Esophagus muscularis mucosa (tissue), 4 donors: ENCODE measurements at regions not wholly inside any gene's neighbourhood (a gene's known extent, or its start where the extent isn't known, plus 50 kb on each side); places are given as distances from the start of the nearest gene placed in this dataset.

ENCODE experiments used
- DNase-seq: peaks from one replicate; pipeline ENCODE4 v3.0.0-alpha.2; 2017; ENCODE audit errors: extremely low spot score
- H3K27ac ChIP-seq, 4 donors: fragments of 200-600 bp; sonication (generic); replicated peaks in 1 of 4; 1 replicate in 3 of 4; 2 replicates in 1 of 4; pipeline ENCODE4 v1.5.1; 2016 to 2019; ENCODE audit warnings: mild to moderate bottlenecking in 1 of 4
- H3K27me3 ChIP-seq, 4 donors: fragments of 200-600 bp; sonication (generic); one replicate each; pipeline versions ENCODE4 v1.5.1 to v1.6.0; 2016 to 2019
- H3K36me3 ChIP-seq, 4 donors: fragments of 200-600 bp; sonication (generic); one replicate each; pipeline ENCODE4 v1.5.1; 2016 to 2019
- H3K4me1 ChIP-seq, 4 donors: fragments of 200-600 bp; sonication (generic); one replicate each; pipeline ENCODE4 v1.5.1; 2016 to 2019
- H3K4me3 ChIP-seq, 4 donors: fragments of 200-600 bp; sonication (generic); 1 replicate in 2 of 4; 2 replicates in 2 of 4; pipeline ENCODE4 v1.5.1; 2016 to 2019; ENCODE audit warnings: mild to moderate bottlenecking in 4 of 4, moderate library complexity in 1 of 4
- H3K9me3 ChIP-seq, 4 donors: fragments of 200-600 bp; sonication (generic); 1 replicate in 3 of 4; 2 replicates in 1 of 4; pipeline ENCODE4 v1.5.1; 2016 to 2019
- CTCF ChIP-seq, 3 experiments: fragments of 200-600 bp in 2 of 3; fragments of 450-650 bp in 1 of 3; sonication (generic) in 2 of 3; IDR thresholded peaks; one replicate each; pipeline ENCODE4 v1.5.1; 2017 to 2019; ENCODE audit warnings: antibody characterized with exemption in 3 of 3, mild to moderate bottlenecking in 2 of 3, moderate library complexity in 1 of 3
- EP300 ChIP-seq: sonication (generic); formaldehyde crosslinking; IDR thresholded peaks from one replicate; pipeline ENCODE4 v1.6.1; 2017; ENCODE audit warnings: antibody characterized with exemption
- POLR2A ChIP-seq: fragments of 450-650 bp; IDR thresholded peaks from one replicate; pipeline ENCODE4 v1.6.1; 2017; ENCODE audit warnings: antibody characterized with exemption, moderate library complexity, mild to moderate bottlenecking, low read depth
- POLR2AphosphoS5 ChIP-seq, 2 donors: sonication (generic); formaldehyde crosslinking; IDR thresholded peaks; one replicate each; pipeline ENCODE4 v1.6.1; 2017; ENCODE audit warnings: antibody characterized with exemption in 2 of 2
- WGBS: methylation state at CpG from one replicate; pipeline ENCODE4 v1.1.5; 2018; 5-methylcytosine and 5-hydroxymethylcytosine counted together
- intact Hi-C: fragments of 100-400 bp; cut with DNase I; formaldehyde crosslinking; loops from one replicate; pipeline ENCODE4 v1.15.1; 2023

GRCh38 chr5:75965292-75965691 is 117.9 kb upstream of the SV2C start:
- intact Hi-C loops: no loop called here
- no peak for DNase-seq
- H3K4me3 ChIP-seq: no peak overlapping the region
- peaks cover 0 to 6% (median 3%) of the 10 kb centered on the region in 4 donors for H3K9me3 ChIP-seq
- H3K27ac ChIP-seq: no peak overlapping the region
- no peaks in the 10 kb centered on the region for H3K27me3 ChIP-seq
- H3K4me1 ChIP-seq: no peaks in the 10 kb centered on the region
- TF ChIP-seq POLR2AphosphoS5 (IDR thresholded peaks at IDR 0.05): no peak
- no peak for TF ChIP-seq CTCF (IDR thresholded peaks at IDR 0.05)
- TF ChIP-seq EP300: no peak
- no peak for TF ChIP-seq POLR2A
- WGBS: 53% methylated on average over 1 of the region's 1 CpG
- no peaks in the 10 kb centered on the region for H3K36me3 ChIP-seq

GRCh38 chr5:75964008-75964407 is 119.2 kb upstream of the SV2C start:
- H3K4me3 ChIP-seq: no peak overlapping the region
- no peak for DNase-seq
- no peaks in the 10 kb centered on the region for H3K27me3 ChIP-seq
- intact Hi-C loops: no loop called here
- no peaks in the 10 kb centered on the region for H3K4me1 ChIP-seq
- peaks cover 0 to 6% (median 1%) of the 10 kb centered on the region in 4 donors for H3K9me3 ChIP-seq
- H3K36me3 ChIP-seq: no peaks in the 10 kb centered on the region
- no peak for TF ChIP-seq EP300
- TF ChIP-seq CTCF (IDR thresholded peaks at IDR 0.05): no peak
- no peak for TF ChIP-seq POLR2AphosphoS5 (IDR thresholded peaks at IDR 0.05)
- TF ChIP-seq POLR2A: no peak
- no peak overlapping the region for H3K27ac ChIP-seq
- 70% methylated on average over 2 of the region's 2 CpGs for WGBS

- no peak overlapping the region for H3K27ac ChIP-seq
- intact Hi-C loops: no loop called here
- TF ChIP-seq POLR2A: no peak
- TF ChIP-seq CTCF (IDR thresholded peaks at IDR 0.05): no peak
- no peak for TF ChIP-seq POLR2AphosphoS5 (IDR thresholded peaks at IDR 0.05)
- no peak for TF ChIP-seq EP300
- no peaks in the 10 kb centered on the region for H3K27me3 ChIP-seq
- H3K9me3 ChIP-seq: peaks cover 0 to 6% (median 0%) of the 10 kb centered on the region in 4 donors
- no peak for DNase-seq
- no peaks in the 10 kb centered on the region for H3K4me1 ChIP-seq
- no peaks in the 10 kb centered on the region for H3K36me3 ChIP-seq
- 85% methylated on average over 2 of the region's 2 CpGs for WGBS
- H3K4me3 ChIP-seq: no peak overlapping the region
Measured at GRCh38 chr5:75963554-75963953, 119.6 kb upstream of the SV2C start.

- H3K27ac ChIP-seq: no peak overlapping the region
- peaks cover 0 to 11% (median 1%) of the 10 kb centered on the region in 4 donors for H3K9me3 ChIP-seq
- intact Hi-C loops: no loop called here
- no peaks in the 10 kb centered on the region for H3K36me3 ChIP-seq
- no peaks in the 10 kb centered on the region for H3K27me3 ChIP-seq
- H3K4me3 ChIP-seq: no peak overlapping the region
- no peak for TF ChIP-seq POLR2AphosphoS5 (IDR thresholded peaks at IDR 0.05)
- no peak for TF ChIP-seq EP300
- TF ChIP-seq POLR2A: no peak
- no peak for TF ChIP-seq CTCF (IDR thresholded peaks at IDR 0.05)
- 44% methylated on average over 1 of the region's 1 CpG for WGBS
- no peaks in the 10 kb centered on the region for H3K4me1 ChIP-seq
- DNase-seq: no peak
Measured at GRCh38 chr5:75961818-75962217, 121.4 kb upstream of the SV2C start.

- intact Hi-C loops: no loop called here
- no peak for DNase-seq
- no peaks in the 10 kb centered on the region for H3K36me3 ChIP-seq
- H3K9me3 ChIP-seq: peaks cover 0 to 11% (median 2%) of the 10 kb centered on the region in 4 donors
- H3K4me1 ChIP-seq: no peaks in the 10 kb centered on the region
- TF ChIP-seq CTCF (IDR thresholded peaks at IDR 0.05) (no peak), POLR2A (no peak), EP300 (no peak), POLR2AphosphoS5 (IDR thresholded peaks at IDR 0.05) (no peak)
- no peak overlapping the region for H3K4me3 ChIP-seq
- no peak overlapping the region for H3K27ac ChIP-seq
- H3K27me3 ChIP-seq: no peaks in the 10 kb centered on the region
Measured at GRCh38 chr5:75960129-75960528, 123.1 kb upstream of the SV2C start.
